Smooth muscle cell (in vitro differentiated cells): ENCODE measurements at regions not wholly inside any gene's neighbourhood (a gene's known extent, or its start where the extent isn't known, plus 50 kb on each side); places are given as distances from the start of the nearest gene placed in this dataset.

Experiments used
- DNase-seq: peaks from one replicate; lab custom pipeline; 2025; ENCODE audit not compliant: unreplicated experiment; lab: John Stamatoyannopoulos, UW
- H2AFZ ChIP-seq: fragments of 200-600 bp; sonication (generic); 2 replicates; pipeline ENCODE4 v1.6.0; 2016; ENCODE audit warnings: antibody characterized with exemption, low read depth, mild to moderate bottlenecking
- H3F3A ChIP-seq: fragments of 200-600 bp; sonication (generic); 2 replicates; pipeline ENCODE4 v1.6.0; 2017; ENCODE audit warnings: antibody characterized with exemption, low read depth
- H3K27ac ChIP-seq: fragments of 200-600 bp; sonication (generic); 2 replicates; pipeline ENCODE4 v1.5.1; 2016; ENCODE audit warnings: low read depth, mild to moderate bottlenecking
- H3K27me3 ChIP-seq: fragments of 200-600 bp; sonication (generic); 2 replicates; pipeline ENCODE4 v1.6.1; 2016; ENCODE audit warnings: low read depth, mild to moderate bottlenecking
- H3K36me3 ChIP-seq: fragments of 200-600 bp; sonication (generic); 2 replicates; pipeline ENCODE4 v1.5.1; 2016; ENCODE audit warnings: low read depth
- H3K4me1 ChIP-seq: fragments of 200-600 bp; sonication (generic); 2 replicates; pipeline ENCODE4 v1.5.1; 2016; ENCODE audit warnings: low read depth
- H3K4me2 ChIP-seq: fragments of 200-600 bp; sonication (generic); 2 replicates; pipeline ENCODE4 v1.6.0; 2016; ENCODE audit warnings: mild to moderate bottlenecking
- H3K4me3 ChIP-seq: fragments of 200-600 bp; sonication (generic); 2 replicates; pipeline ENCODE4 v1.5.1; 2016; ENCODE audit warnings: mild to moderate bottlenecking
- H3K79me2 ChIP-seq: fragments of 200-600 bp; sonication (generic); 2 replicates; pipeline ENCODE4 v1.6.0; 2016; ENCODE audit warnings: low read depth, mild to moderate bottlenecking
- H3K9ac ChIP-seq: fragments of 200-600 bp; sonication (generic); 2 replicates; pipeline ENCODE4 v1.6.0; 2016; ENCODE audit warnings: low read depth
- H3K9me3 ChIP-seq: fragments of 200-600 bp; sonication (generic); replicated peaks from 2 replicates; pipeline ENCODE4 v1.5.1; 2016; ENCODE audit warnings: low read depth
- H4K20me1 ChIP-seq: fragments of 200-600 bp; sonication (generic); 2 replicates; pipeline ENCODE4 v1.6.0; 2016; ENCODE audit warnings: low read depth
- CTCF ChIP-seq: fragments of 200-600 bp; sonication (generic); IDR thresholded peaks from 2 replicates; pipeline ENCODE4 v1.5.1; 2017; ENCODE audit warnings: borderline replicate concordance, mild to moderate bottlenecking, antibody characterized with exemption; ENCODE audit not compliant: insufficient read depth, poor library complexity, severe bottlenecking
- WGBS: methylation state at CpG from one replicate; pipeline ENCODE4 v1.1.7; 2016; ENCODE audit warnings: low lambda C conversion rate; 5-methylcytosine and 5-hydroxymethylcytosine counted together

GRCh38 chr2:60047944-60048525 lies 505.4 kb downstream of the BCL11A start:
- DNase-seq: no peak
- Histone ChIP-seq H3K79me2 (no peaks in the 10 kb centered on the region), H3K4me2 (no peak overlapping the region), H3K4me3 (no peak overlapping the region), H3F3A (no peaks in the 10 kb centered on the region), H3K27me3 (no peaks in the 10 kb centered on the region), H3K9me3 (no peaks in the 10 kb centered on the region), H2AFZ (no peak overlapping the region), H3K4me1 (no peaks in the 10 kb centered on the region), H4K20me1 (no peaks in the 10 kb centered on the region), H3K36me3 (no peaks in the 10 kb centered on the region), H3K9ac (no peak overlapping the region), H3K27ac (no peak overlapping the region)
- 72% methylated on average over 4 of the region's 4 CpGs for WGBS
- no peak for TF ChIP-seq CTCF

GRCh38 chr2:60047347-60047746 lies 506.1 kb downstream of the BCL11A start:
- no peaks in the 10 kb centered on the region for H3K9me3 ChIP-seq
- H3K79me2 ChIP-seq: no peaks in the 10 kb centered on the region
- no peak overlapping the region for H3K4me2 ChIP-seq
- no peaks in the 10 kb centered on the region for H3F3A ChIP-seq
- H3K9ac ChIP-seq: no peak overlapping the region
- no peaks in the 10 kb centered on the region for H3K4me1 ChIP-seq
- no peak overlapping the region for H2AFZ ChIP-seq
- no peak overlapping the region for H3K27ac ChIP-seq
- no CpG with 5 or more reads among the region's 2 CpGs for WGBS
- no peak for DNase-seq
- no peaks in the 10 kb centered on the region for H4K20me1 ChIP-seq
- no peaks in the 10 kb centered on the region for H3K27me3 ChIP-seq
- no peaks in the 10 kb centered on the region for H3K36me3 ChIP-seq
- H3K4me3 ChIP-seq: no peak overlapping the region
- no peak for TF ChIP-seq CTCF

GRCh38 chr2:60046529-60046928 lies 506.9 kb downstream of the BCL11A start:
- TF ChIP-seq CTCF: no peak
- H3K9me3 ChIP-seq: no peaks in the 10 kb centered on the region

GRCh38 chr2:60045456-60045855 lies 508.0 kb downstream of the BCL11A start:
- TF ChIP-seq CTCF: no peak
- no peaks in the 10 kb centered on the region for H3K36me3 ChIP-seq
- WGBS: 88% methylated on average over 1 of the region's 1 CpG

More at GRCh38 chr2:60046529-60046928, 506.9 kb downstream of the BCL11A start:
- Histone ChIP-seq H3K27ac (no peak overlapping the region), H3K36me3 (no peaks in the 10 kb centered on the region), H3K4me3 (no peak overlapping the region), H4K20me1 (no peaks in the 10 kb centered on the region), H3K4me1 (no peaks in the 10 kb centered on the region), H3F3A (no peaks in the 10 kb centered on the region), H3K79me2 (no peaks in the 10 kb centered on the region), H3K4me2 (no peak overlapping the region), H3K9ac (no peak overlapping the region), H3K27me3 (no peaks in the 10 kb centered on the region), H2AFZ (no peak overlapping the region)
- 87% methylated on average over 4 of the region's 4 CpGs for WGBS
- no peak for DNase-seq

More at GRCh38 chr2:60045456-60045855, 508.0 kb downstream of the BCL11A start:
- Histone ChIP-seq H3F3A (no peaks in the 10 kb centered on the region), H3K27ac (no peak overlapping the region), H3K4me1 (no peaks in the 10 kb centered on the region), H3K9ac (no peak overlapping the region), H3K27me3 (no peaks in the 10 kb centered on the region), H4K20me1 (no peaks in the 10 kb centered on the region), H3K9me3 (no peaks in the 10 kb centered on the region), H3K4me3 (no peak overlapping the region), H3K4me2 (no peak overlapping the region), H2AFZ (no peak overlapping the region), H3K79me2 (no peaks in the 10 kb centered on the region)
- DNase-seq: no peak
